Esophagus (tissue), 2 donors: ENCODE measurements at regions not wholly inside any gene's neighbourhood (a gene's known extent, or its start where the extent isn't known, plus 50 kb on each side); places are given as distances from the start of the nearest gene placed in this dataset.

Experiments
- H3K27ac ChIP-seq, 2 donors: one replicate each; pipeline ENCODE4 v1.5.1; 2013; ENCODE audit warnings: low read depth in 2 of 2, mild to moderate bottlenecking in 2 of 2, inconsistent platforms in 1 of 2, low read length in 1 of 2, moderate library complexity in 1 of 2
- H3K27me3 ChIP-seq, 2 donors: one replicate each; pipeline ENCODE4 v1.6.1; 2013; ENCODE audit warnings: low read length in 2 of 2, control low read depth in 1 of 2, mild to moderate bottlenecking in 1 of 2; ENCODE audit not compliant: insufficient read depth in 2 of 2, control insufficient read depth in 1 of 2
- H3K36me3 ChIP-seq, 2 donors: one replicate each; pipeline ENCODE4 v1.6.1; 2013; ENCODE audit warnings: low read length in 1 of 2; ENCODE audit not compliant: control insufficient read depth in 2 of 2, insufficient read depth in 2 of 2
- H3K4me1 ChIP-seq, 2 donors: one replicate each; pipeline ENCODE4 v1.6.1; 2013; ENCODE audit warnings: low read length in 1 of 2; ENCODE audit not compliant: control insufficient read depth in 2 of 2, insufficient read depth in 2 of 2
- H3K4me3 ChIP-seq, 2 donors: one replicate each; pipeline ENCODE4 v1.5.1; 2013; ENCODE audit warnings: low read length in 2 of 2, mild to moderate bottlenecking in 2 of 2, low read depth in 1 of 2, moderate library complexity in 1 of 2
- H3K9me3 ChIP-seq, 2 donors: one replicate each; pipeline ENCODE4 v1.6.1; 2013; ENCODE audit warnings: mild to moderate bottlenecking in 2 of 2, low read depth in 1 of 2, low read length in 1 of 2, moderate library complexity in 1 of 2; ENCODE audit not compliant: control insufficient read depth in 2 of 2, insufficient read depth in 1 of 2
- WGBS, 2 donors: extraction: QIAGEN DNeasy Blood & Tissue Kit; methylation state at CpG; one replicate each; pipeline ENCODE4 v1.1.7; 2013; 5-methylcytosine and 5-hydroxymethylcytosine counted together
- donor health status: healthy with polysubstance abuse.
- donor health status: Bipolar disorder and iron deficiency.

- Histone ChIP-seq H3K27ac (no peak overlapping the region), H3K36me3 (no peaks in the 10 kb centered on the region), H3K4me3 (no peak overlapping the region), H3K4me1 (no peaks in the 10 kb centered on the region), H3K9me3 (no peaks in the 10 kb centered on the region), H3K27me3 (no peaks in the 10 kb centered on the region)
- WGBS, 2 donors, result 79 to 80% methylated on average over 2 of the region's 2 CpGs
Observed at GRCh38 chr7:91323626-91324158, 59.5 kb downstream of the FZD1 start.

GRCh38 chr7:91324663-91325062 lies 60.4 kb downstream of the FZD1 start:
- H3K9me3 ChIP-seq, result no peaks in the 10 kb centered on the region
- no peak overlapping the region for H3K4me3 ChIP-seq
- WGBS, 2 donors, result 65 to 68% methylated on average over 4 of the region's 4 CpGs
- H3K27me3 ChIP-seq, result no peaks in the 10 kb centered on the region
- H3K27ac ChIP-seq, result no peak overlapping the region
- H3K4me1 ChIP-seq, result no peaks in the 10 kb centered on the region
- H3K36me3 ChIP-seq, result no peaks in the 10 kb centered on the region

GRCh38 chr7:91325726-91326125 lies 61.5 kb downstream of the FZD1 start:
- Histone ChIP-seq H3K27me3 (no peaks in the 10 kb centered on the region), H3K9me3 (no peaks in the 10 kb centered on the region), H3K4me1 (no peaks in the 10 kb centered on the region), H3K27ac (no peak overlapping the region), H3K4me3 (no peak overlapping the region), H3K36me3 (no peaks in the 10 kb centered on the region)
- WGBS, 2 donors, result 55 to 57% methylated on average over 3 of the region's 3 CpGs

- Histone ChIP-seq H3K36me3 (no peaks in the 10 kb centered on the region), H3K9me3 (no peaks in the 10 kb centered on the region), H3K27ac (no peak overlapping the region), H3K27me3 (no peaks in the 10 kb centered on the region), H3K4me3 (no peak overlapping the region), H3K4me1 (no peaks in the 10 kb centered on the region)
- 59 to 70% methylated on average over 8 of the region's 8 CpGs for WGBS, 2 donors
Observed at GRCh38 chr7:91326516-91327199, 62.4 kb downstream of the FZD1 start.

GRCh38 chr7:91327346-91327745 lies 63.1 kb downstream of the FZD1 start:
- H3K27ac ChIP-seq, result no peak overlapping the region

GRCh38 chr7:91329571-91329970 lies 65.3 kb downstream of the FZD1 start:
- Histone ChIP-seq H3K27ac (no peak overlapping the region), H3K36me3 (no peaks in the 10 kb centered on the region), H3K4me3 (no peak overlapping the region), H3K27me3 (no peaks in the 10 kb centered on the region), H3K9me3 (no peaks in the 10 kb centered on the region), H3K4me1 (no peaks in the 10 kb centered on the region)

More at GRCh38 chr7:91327346-91327745, 63.1 kb downstream of the FZD1 start:
- H3K9me3 ChIP-seq, result no peaks in the 10 kb centered on the region
- no peaks in the 10 kb centered on the region for H3K4me1 ChIP-seq
- WGBS, 2 donors, result 87 to 91% methylated on average over 2 of the region's 2 CpGs
- no peak overlapping the region for H3K4me3 ChIP-seq
- H3K36me3 ChIP-seq, result no peaks in the 10 kb centered on the region
- no peaks in the 10 kb centered on the region for H3K27me3 ChIP-seq

- no peaks in the 10 kb centered on the region for H3K4me1 ChIP-seq
- H3K27ac ChIP-seq, result no peak overlapping the region
- WGBS, 2 donors, result 52 to 69% methylated on average over 2 of the region's 2 CpGs
Observed at GRCh38 chr7:91330191-91330808, 66.1 kb downstream of the FZD1 start.

GRCh38 chr7:91330866-91331265 lies 66.6 kb downstream of the FZD1 start:
- Histone ChIP-seq H3K4me1 (no peaks in the 10 kb centered on the region), H3K9me3 (no peaks in the 10 kb centered on the region), H3K27me3 (no peaks in the 10 kb centered on the region), H3K36me3 (no peaks in the 10 kb centered on the region), H3K4me3 (no peak overlapping the region), H3K27ac (no peak overlapping the region)
- 57 to 68% methylated on average over 3 of the region's 3 CpGs for WGBS, 2 donors

More at GRCh38 chr7:91330191-91330808, 66.1 kb downstream of the FZD1 start:
- Histone ChIP-seq H3K27me3 (no peaks in the 10 kb centered on the region), H3K36me3 (no peaks in the 10 kb centered on the region), H3K4me3 (no peak overlapping the region), H3K9me3 (no peaks in the 10 kb centered on the region)

GRCh38 chr7:91336106-91336505 lies 71.9 kb downstream of the FZD1 start:
- Histone ChIP-seq H3K4me1 (no peaks in the 10 kb centered on the region), H3K27me3 (no peaks in the 10 kb centered on the region), H3K9me3 (no peaks in the 10 kb centered on the region), H3K27ac (no peak overlapping the region), H3K4me3 (no peak overlapping the region), H3K36me3 (no peaks in the 10 kb centered on the region)
- 89 to 92% methylated on average over 2 of the region's 2 CpGs for WGBS, 2 donors
